Caki2 (cell line): ENCODE measurements at regions not wholly inside any gene's neighbourhood (a gene's known extent, or its start where the extent isn't known, plus 50 kb on each side); places are given as distances from the start of the nearest gene placed in this dataset.

Source experiments
- DNase-seq: peaks from one replicate; pipeline ENCODE4 v3.0.0-alpha.2; 2015; ENCODE audit warnings: low read depth
- in situ Hi-C: cut with HindIII; loops from 2 replicates; pipeline ENCODE4 v1.10.0; 2016; ENCODE audit warnings: low sequenced_read_pairs, low pct_unique_long_range_greater_than_20kb, mixed read lengths

- DNase-seq = no peak
- in situ Hi-C loops = no loop called here
These were observed 288.1 kb upstream of the GPC6 start for GRCh38 chr13:92938486-92939020.

GRCh38 chr13:92941167-92941566, 285.4 kb upstream of the GPC6 start:
- DNase-seq = no peak
- in situ Hi-C loops = no loop called here

GRCh38 chr13:92947770-92948434, 278.7 kb upstream of the GPC6 start:
- in situ Hi-C loops = no loop called here
- no peak for DNase-seq

GRCh38 chr13:92950771-92951170, 275.8 kb upstream of the GPC6 start:
- in situ Hi-C loops = no loop called here
- DNase-seq = no peak

GRCh38 chr13:92951273-92951890, 275.2 kb upstream of the GPC6 start:
- in situ Hi-C loops = no loop called here
- no peak for DNase-seq

- no peak for DNase-seq
- in situ Hi-C loops = no loop called here
These were observed 274.4 kb upstream of the GPC6 start for GRCh38 chr13:92952161-92952560.

- no peak for DNase-seq
- in situ Hi-C loops = no loop called here
These were observed 271.9 kb upstream of the GPC6 start for GRCh38 chr13:92954746-92955145.

- in situ Hi-C loops = no loop called here
- no peak for DNase-seq
These were observed 266.8 kb upstream of the GPC6 start for GRCh38 chr13:92959790-92960189.

- DNase-seq = no peak
- in situ Hi-C loops = no loop called here
These were observed 263.6 kb upstream of the GPC6 start for GRCh38 chr13:92963029-92963428.

- in situ Hi-C loops = no loop called here
- DNase-seq = no peak
These were observed 260.3 kb upstream of the GPC6 start for GRCh38 chr13:92966341-92966740.

GRCh38 chr13:92966900-92967299, 259.7 kb upstream of the GPC6 start:
- no peak for DNase-seq
- in situ Hi-C loops = no loop called here

GRCh38 chr13:92967923-92968322, 258.7 kb upstream of the GPC6 start:
- in situ Hi-C loops = no loop called here
- peak; percentile 2 for DNase-seq

- no peak for DNase-seq
- in situ Hi-C loops = no loop called here
These were observed 253.9 kb upstream of the GPC6 start for GRCh38 chr13:92972751-92973150.

- in situ Hi-C loops = no loop called here
- DNase-seq = no peak
These were observed 251.6 kb upstream of the GPC6 start for GRCh38 chr13:92974905-92975429.

GRCh38 chr13:92976657-92977056, 249.9 kb upstream of the GPC6 start:
- no peak for DNase-seq
- in situ Hi-C loops = no loop called here

GRCh38 chr13:92984151-92984550, 242.5 kb upstream of the GPC6 start:
- no peak for DNase-seq
- in situ Hi-C loops = no loop called here

GRCh38 chr13:92989301-92989700, 237.3 kb upstream of the GPC6 start:
- in situ Hi-C loops = no loop called here
- no peak for DNase-seq

- in situ Hi-C loops = no loop called here
- DNase-seq = no peak
These were observed 234.9 kb upstream of the GPC6 start for GRCh38 chr13:92991692-92992091.

GRCh38 chr13:92994056-92994455, 232.6 kb upstream of the GPC6 start:
- in situ Hi-C loops = no loop called here
- no peak for DNase-seq
